Keratinocyte (primary cell): ENCODE measurements at regions not wholly inside any gene's neighbourhood (a gene's known extent, or its start where the extent isn't known, plus 50 kb on each side); places are given as distances from the start of the nearest gene placed in this dataset.

Source experiments
- EZH2 ChIP-seq: IDR thresholded peaks from one replicate; pipeline ENCODE4 v1.6.1; 2012; ENCODE audit warnings: inconsistent platforms, mild to moderate bottlenecking, low read length, moderate library complexity
- TF ChIP-seq, protein P1 (sequence below), 3 experiments: IDR thresholded peaks in 1 of 3; conservative IDR thresholded peaks in 1 of 3; optimal IDR thresholded peaks in 1 of 3; 2 replicates in 2 of 3; 3 replicates in 1 of 3; pipeline versions ENCODE3 to v1.5.1; 2011; ENCODE audit warnings: low read length in 3 of 3, mild to moderate bottlenecking in 3 of 3, moderate library complexity in 2 of 3, control low read depth in 1 of 3, inconsistent platforms in 1 of 3; ENCODE audit not compliant: insufficient read depth in 2 of 3; ENCODE audit errors: extremely low read depth in 1 of 3

DNA sequence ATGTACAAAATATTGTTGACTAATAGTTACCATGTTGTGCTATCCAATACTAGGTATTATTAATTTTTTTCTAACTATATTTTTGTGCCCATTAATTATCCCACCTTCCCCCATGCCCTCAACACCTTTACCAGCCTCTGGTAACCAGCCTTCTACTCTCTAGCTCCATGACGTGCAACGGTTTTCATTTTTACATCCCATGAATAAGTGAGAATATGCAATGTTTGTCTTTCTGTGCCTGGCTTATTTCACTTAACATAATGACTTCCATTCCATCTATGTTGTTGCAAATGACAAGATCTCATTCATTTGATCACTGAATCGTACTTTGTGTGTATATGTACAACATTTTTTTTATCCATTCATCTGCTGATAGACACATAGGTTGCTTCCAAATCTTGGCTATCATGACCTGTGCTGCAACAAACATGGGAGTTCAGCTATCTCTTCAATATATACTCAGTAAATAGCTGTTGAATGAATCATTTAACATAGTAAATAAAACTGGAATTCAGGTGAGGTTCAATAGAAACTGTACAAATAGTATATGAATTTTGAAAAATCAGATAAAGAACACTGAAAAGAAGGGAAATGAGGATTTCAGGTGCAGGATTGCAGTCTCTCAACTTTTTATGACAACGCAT, 509.0 kb upstream of the MIR17HG start:
- no peak for TF ChIP-seq EZH2
- TF ChIP-seq, protein P1, sequence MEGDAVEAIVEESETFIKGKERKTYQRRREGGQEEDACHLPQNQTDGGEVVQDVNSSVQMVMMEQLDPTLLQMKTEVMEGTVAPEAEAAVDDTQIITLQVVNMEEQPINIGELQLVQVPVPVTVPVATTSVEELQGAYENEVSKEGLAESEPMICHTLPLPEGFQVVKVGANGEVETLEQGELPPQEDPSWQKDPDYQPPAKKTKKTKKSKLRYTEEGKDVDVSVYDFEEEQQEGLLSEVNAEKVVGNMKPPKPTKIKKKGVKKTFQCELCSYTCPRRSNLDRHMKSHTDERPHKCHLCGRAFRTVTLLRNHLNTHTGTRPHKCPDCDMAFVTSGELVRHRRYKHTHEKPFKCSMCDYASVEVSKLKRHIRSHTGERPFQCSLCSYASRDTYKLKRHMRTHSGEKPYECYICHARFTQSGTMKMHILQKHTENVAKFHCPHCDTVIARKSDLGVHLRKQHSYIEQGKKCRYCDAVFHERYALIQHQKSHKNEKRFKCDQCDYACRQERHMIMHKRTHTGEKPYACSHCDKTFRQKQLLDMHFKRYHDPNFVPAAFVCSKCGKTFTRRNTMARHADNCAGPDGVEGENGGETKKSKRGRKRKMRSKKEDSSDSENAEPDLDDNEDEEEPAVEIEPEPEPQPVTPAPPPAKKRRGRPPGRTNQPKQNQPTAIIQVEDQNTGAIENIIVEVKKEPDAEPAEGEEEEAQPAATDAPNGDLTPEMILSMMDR (optimal IDR thresholded peaks at IDR 0.05 in 1 of 3, IDR thresholded peaks at IDR 0.05 in 1 of 3, conservative IDR thresholded peaks at IDR 0.05 in 1 of 3; ENCODE audit: extremely low read depth in 1 of 3, insufficient read depth in 2 of 3, low read length in 3 of 3), result no peak
